Lung (tissue), 11 donors: ENCODE measurements at regions not wholly inside any gene's neighbourhood (a gene's known extent, or its start where the extent isn't known, plus 50 kb on each side); places are given as distances from the start of the nearest gene placed in this dataset.

Source experiments
- ATAC-seq: fragments of 200-7000 bp; cut with Tn5 transposase; one replicate; pipeline ENCODE4 v1.9.1; 2020; ENCODE audit warnings: moderate number of reproducible peaks; ENCODE audit not compliant: insufficient read depth, low FRiP score
- DNase-seq, 3 donors: peaks; one replicate each; pipeline ENCODE4 v3.0.0-alpha.2; 2013 to 2017
- H3K27ac ChIP-seq, 2 donors: one replicate each; pipeline ENCODE4 v1.5.1; 2013; ENCODE audit warnings: mild to moderate bottlenecking in 2 of 2, moderate library complexity in 2 of 2, control low read depth in 1 of 2, inconsistent platforms in 1 of 2, low read depth in 1 of 2, low read length in 1 of 2
- H3K27me3 ChIP-seq, 3 donors: one replicate each; pipeline ENCODE4 v1.5.1; 2013; ENCODE audit warnings: low read length in 2 of 3; ENCODE audit not compliant: control insufficient read depth in 3 of 3, insufficient read depth in 3 of 3
- H3K36me3 ChIP-seq, 4 donors: one replicate each; pipeline ENCODE4 v1.5.1; 2013; ENCODE audit warnings: low read length in 4 of 4, mild to moderate bottlenecking in 1 of 4, moderate library complexity in 1 of 4; ENCODE audit not compliant: control insufficient read depth in 4 of 4, insufficient read depth in 4 of 4
- H3K4me1 ChIP-seq, 5 donors: one replicate each; pipeline ENCODE4 v1.5.1; 2013; ENCODE audit warnings: low read length in 5 of 5, mild to moderate bottlenecking in 2 of 5, moderate library complexity in 1 of 5; ENCODE audit not compliant: control insufficient read depth in 5 of 5, insufficient read depth in 5 of 5
- H3K4me3 ChIP-seq: one replicate; pipeline ENCODE4 v1.5.1; 2013; ENCODE audit warnings: mild to moderate bottlenecking, control low read depth, moderate library complexity
- H3K9ac ChIP-seq, 2 donors: one replicate each; pipeline ENCODE4 v1.5.1; 2013; ENCODE audit warnings: low read length in 2 of 2, control low read depth in 1 of 2; ENCODE audit not compliant: insufficient read depth in 1 of 2
- H3K9me3 ChIP-seq, 4 donors: one replicate each; pipeline ENCODE4 v1.5.1; 2013; ENCODE audit warnings: low read length in 3 of 4, mild to moderate bottlenecking in 1 of 4, moderate library complexity in 1 of 4; ENCODE audit not compliant: control insufficient read depth in 4 of 4, insufficient read depth in 3 of 4
- CTCF ChIP-seq: IDR thresholded peaks from 2 replicates; pipeline ENCODE4 v1.5.1; 2012; ENCODE audit warnings: mild to moderate bottlenecking; ENCODE audit errors: control extremely low read depth, extremely low read depth
- WGBS, 2 donors: extraction: QIAGEN DNeasy Blood & Tissue Kit; methylation state at CpG; one replicate each; pipeline ENCODE4 v1.1.7; 2013; 5-methylcytosine and 5-hydroxymethylcytosine counted together
- donor health status: control.
- donor health status: control.
- donor health status: Bipolar disorder and iron deficiency.
- donor health status: healthy.
- donor health status: DM: yes; HTN: yes; CAD: no.

GRCh38 chr1:82689217-82689616 is 888.5 kb downstream of the ADGRL2 start:
- TF ChIP-seq CTCF: no peak
- no peak for ATAC-seq

GRCh38 chr1:82686774-82687173 is 886.0 kb downstream of the ADGRL2 start:
- no peaks in the 10 kb centered on the region for H3K4me1 ChIP-seq
- H3K27me3 ChIP-seq: no peaks in the 10 kb centered on the region
- DNase-seq (no peak), ATAC-seq (no peak)
- H3K9ac ChIP-seq: no peak overlapping the region
- peaks cover 0 to 14% (median 8%) of the 10 kb centered on the region in 4 donors for H3K9me3 ChIP-seq
- TF ChIP-seq CTCF: no peak
- no peaks in the 10 kb centered on the region for H3K36me3 ChIP-seq
- no peak overlapping the region for H3K27ac ChIP-seq
- no peak overlapping the region for H3K4me3 ChIP-seq

More at GRCh38 chr1:82689217-82689616, 888.5 kb downstream of the ADGRL2 start:
- Histone ChIP-seq H3K4me3 (no peak overlapping the region), H3K27ac (no peak overlapping the region), H3K9me3 (peaks cover 0 to 14% (median 8%) of the 10 kb centered on the region in 4 donors), H3K9ac (no peak overlapping the region), H3K36me3 (no peaks in the 10 kb centered on the region), H3K27me3 (no peaks in the 10 kb centered on the region), H3K4me1 (no peaks in the 10 kb centered on the region)
- 69 to 82% methylated on average over 4 of the region's 4 CpGs for WGBS, 2 donors
- DNase-seq: no peak

GRCh38 chr1:82646888-82647287 is 846.2 kb downstream of the ADGRL2 start:
- no peak for TF ChIP-seq CTCF
- Histone ChIP-seq H3K9me3 (no peaks in the 10 kb centered on the region), H3K9ac (no peak overlapping the region), H3K4me3 (no peak overlapping the region), H3K27ac (no peak overlapping the region), H3K36me3 (peaks cover 0 to 1% (median 0%) of the 10 kb centered on the region in 4 donors), H3K27me3 (no peaks in the 10 kb centered on the region), H3K4me1 (peaks cover 0 to 34% (median 2%) of the 10 kb centered on the region in 5 donors)
- DNase-seq (peak in 1 of 3 donors; percentile 37), ATAC-seq (no peak)
- 29 to 86% methylated on average over 1 of the region's 1 CpG for WGBS, 2 donors

GRCh38 chr1:82646336-82646735 is 845.6 kb downstream of the ADGRL2 start:
- no peak for ATAC-seq
- no peak for TF ChIP-seq CTCF
- no peaks in the 10 kb centered on the region for H3K9me3 ChIP-seq
- H3K9ac ChIP-seq: no peak overlapping the region
- no peak for DNase-seq
- H3K27me3 ChIP-seq: no peaks in the 10 kb centered on the region
- H3K27ac ChIP-seq: no peak overlapping the region
- peaks cover 0 to 1% (median 0%) of the 10 kb centered on the region in 4 donors for H3K36me3 ChIP-seq
- no peak overlapping the region for H3K4me3 ChIP-seq
- peaks cover 0 to 34% (median 2%) of the 10 kb centered on the region in 5 donors for H3K4me1 ChIP-seq
